CD14-positive monocyte (primary cell): ENCODE measurements at regions not wholly inside any gene's neighbourhood (a gene's known extent, or its start where the extent isn't known, plus 50 kb on each side); places are given as distances from the start of the nearest gene placed in this dataset.

Experiments
- DNase-seq, 3 donors: peaks; one replicate each; pipeline ENCODE4 v3.0.0-alpha.2; 2011 to 2022
- H2AFZ ChIP-seq: 2 replicates; pipeline ENCODE4 v1.6.0; 2012; ENCODE audit warnings: mild to moderate bottlenecking, low read depth, low read length, inconsistent platforms; ENCODE audit not compliant: insufficient read depth, poor library complexity, severe bottlenecking
- H3K27ac ChIP-seq, 2 donors: 1 replicate in 1 of 2; 2 replicates in 1 of 2; pipeline ENCODE4 v1.5.1; 2012 to 2013; ENCODE audit warnings: low read length in 2 of 2, control low read depth in 1 of 2, inconsistent platforms in 1 of 2, low read depth in 1 of 2, mild to moderate bottlenecking in 1 of 2
- H3K27me3 ChIP-seq, 2 donors: one replicate each; pipeline versions ENCODE4 v1.6.0 to v1.6.1; 2011 to 2013; ENCODE audit warnings: low read length in 2 of 2; ENCODE audit not compliant: control insufficient read depth in 2 of 2, insufficient read depth in 2 of 2
- H3K36me3 ChIP-seq, 2 donors: replicated peaks in 1 of 2; 1 replicate in 1 of 2; 2 replicates in 1 of 2; pipeline versions ENCODE4 v1.5.1 to v1.6.1; 2012 to 2013; ENCODE audit warnings: low read length in 2 of 2, control low read depth in 1 of 2, inconsistent platforms in 1 of 2, mild to moderate bottlenecking in 1 of 2; ENCODE audit not compliant: insufficient read depth in 2 of 2, control insufficient read depth in 1 of 2
- H3K4me1 ChIP-seq, 2 donors: 1 replicate in 1 of 2; 2 replicates in 1 of 2; pipeline versions ENCODE4 v1.5.1 to v1.6.1; 2012 to 2013; ENCODE audit warnings: low read length in 2 of 2, control low read depth in 1 of 2, inconsistent platforms in 1 of 2, mild to moderate bottlenecking in 1 of 2, moderate library complexity in 1 of 2; ENCODE audit not compliant: insufficient read depth in 2 of 2, control insufficient read depth in 1 of 2
- H3K4me2 ChIP-seq: replicated peaks from 2 replicates; pipeline ENCODE3; 2012; ENCODE audit warnings: low read length, moderate library complexity, mild to moderate bottlenecking; ENCODE audit not compliant: poor library complexity, severe bottlenecking; ENCODE audit errors: extremely low read depth
- H3K4me3 ChIP-seq, 3 experiments: fragments of 200-600 bp in 1 of 3; sonication (generic) in 1 of 3; replicated peaks in 1 of 3; 1 replicate in 2 of 3; 2 replicates in 1 of 3; pipeline ENCODE4 v1.5.1; 2011 to 2013; ENCODE audit warnings: low read length in 3 of 3, mild to moderate bottlenecking in 3 of 3, control low read depth in 2 of 3, low read depth in 2 of 3, inconsistent platforms in 1 of 3, moderate library complexity in 1 of 3
- H3K79me2 ChIP-seq: 2 replicates; pipeline ENCODE4 v1.6.0; 2012; ENCODE audit warnings: mild to moderate bottlenecking, control low read depth, inconsistent platforms, low read length, moderate library complexity; ENCODE audit not compliant: insufficient read depth
- H3K9ac ChIP-seq: 2 replicates; pipeline ENCODE4 v1.6.0; 2017; ENCODE audit warnings: low read length, mild to moderate bottlenecking; ENCODE audit not compliant: insufficient read depth, poor library complexity, severe bottlenecking
- H3K9me3 ChIP-seq, 2 donors: replicated peaks in 1 of 2; 1 replicate in 1 of 2; 2 replicates in 1 of 2; pipeline versions ENCODE4 v1.5.1 to v1.6.1; 2012 to 2013; ENCODE audit warnings: low read length in 2 of 2, control low read depth in 1 of 2; ENCODE audit not compliant: control insufficient read depth in 1 of 2, insufficient read depth in 1 of 2
- H4K20me1 ChIP-seq: 2 replicates; pipeline ENCODE4 v1.6.0; 2012; ENCODE audit warnings: mild to moderate bottlenecking, low read length, control low read depth, moderate library complexity; ENCODE audit not compliant: insufficient read depth
- H3K27ac Mint-ChIP-seq, 7 donors: one replicate each; pipeline ENCODE4 v1.8.0; 2020; ENCODE audit warnings: mild to moderate bottlenecking in 7 of 7, mixed read lengths in 7 of 7, moderate library complexity in 6 of 7, inconsistent platforms in 2 of 7
- H3K27me3 Mint-ChIP-seq, 3 donors: one replicate each; pipeline ENCODE4 v1.8.0; 2021 to 2022; ENCODE audit warnings: low read depth in 3 of 3, mild to moderate bottlenecking in 3 of 3, mixed read lengths in 3 of 3, moderate library complexity in 3 of 3, inconsistent platforms in 1 of 3
- H3K36me3 Mint-ChIP-seq, 2 donors: one replicate each; pipeline ENCODE4 v1.8.0; 2020; ENCODE audit warnings: mixed read lengths in 2 of 2, inconsistent platforms in 1 of 2, mild to moderate bottlenecking in 1 of 2
- H3K4me1 Mint-ChIP-seq: one replicate; pipeline ENCODE4 v1.8.0; 2020; ENCODE audit warnings: mild to moderate bottlenecking, mixed read lengths
- H3K4me3 Mint-ChIP-seq, 2 donors: one replicate each; pipeline ENCODE4 v1.8.0; 2020; ENCODE audit warnings: mild to moderate bottlenecking in 2 of 2, mixed read lengths in 2 of 2, moderate library complexity in 1 of 2
- H3K9me3 Mint-ChIP-seq, 7 donors: one replicate each; pipeline ENCODE4 v1.8.0; 2020 to 2022; ENCODE audit warnings: mixed read lengths in 7 of 7, mild to moderate bottlenecking in 6 of 7, moderate library complexity in 6 of 7, inconsistent platforms in 2 of 7
- WGBS: methylation state at CpG from one replicate; pipeline ENCODE4 v1.1.5; 2013; ENCODE audit warnings: missing lambda C conversion rate; ENCODE audit not compliant: insufficient coverage; 5-methylcytosine and 5-hydroxymethylcytosine counted together
- intact Hi-C, 2 donors: fragments of 100-400 bp; cut with micrococcal nuclease; formaldehyde crosslinking; loops; one replicate each; pipeline versions ENCODE4 v1.15.0 to v1.15.1; 2023
- TF ChIP-seq, protein P1 (sequence below): fragments of 200-600 bp; IDR thresholded peaks from one replicate; pipeline ENCODE4 v1.8.0; 2022; ENCODE audit warnings: antibody characterized with exemption, mild to moderate bottlenecking

DNA sequence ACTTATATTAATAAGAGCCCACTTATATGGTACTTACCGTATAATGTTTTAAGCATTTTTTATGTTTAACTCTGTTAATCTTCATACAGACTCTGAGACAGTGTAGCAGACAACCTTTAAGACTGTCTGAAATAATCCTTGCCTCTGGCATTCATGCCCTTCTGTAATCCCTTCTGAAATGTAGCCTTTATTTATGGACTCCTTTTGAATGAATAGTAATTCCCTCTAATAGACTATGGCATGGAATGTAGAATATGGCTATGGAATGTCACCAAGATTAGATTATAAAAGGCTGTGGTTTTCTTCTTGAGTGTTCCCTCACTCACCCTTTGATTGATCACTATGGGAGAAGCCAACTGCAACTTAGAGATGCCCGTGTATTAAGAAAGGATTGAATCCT is 439.4 kb downstream of the SH3GL2 start:
- TF ChIP-seq, protein P1, sequence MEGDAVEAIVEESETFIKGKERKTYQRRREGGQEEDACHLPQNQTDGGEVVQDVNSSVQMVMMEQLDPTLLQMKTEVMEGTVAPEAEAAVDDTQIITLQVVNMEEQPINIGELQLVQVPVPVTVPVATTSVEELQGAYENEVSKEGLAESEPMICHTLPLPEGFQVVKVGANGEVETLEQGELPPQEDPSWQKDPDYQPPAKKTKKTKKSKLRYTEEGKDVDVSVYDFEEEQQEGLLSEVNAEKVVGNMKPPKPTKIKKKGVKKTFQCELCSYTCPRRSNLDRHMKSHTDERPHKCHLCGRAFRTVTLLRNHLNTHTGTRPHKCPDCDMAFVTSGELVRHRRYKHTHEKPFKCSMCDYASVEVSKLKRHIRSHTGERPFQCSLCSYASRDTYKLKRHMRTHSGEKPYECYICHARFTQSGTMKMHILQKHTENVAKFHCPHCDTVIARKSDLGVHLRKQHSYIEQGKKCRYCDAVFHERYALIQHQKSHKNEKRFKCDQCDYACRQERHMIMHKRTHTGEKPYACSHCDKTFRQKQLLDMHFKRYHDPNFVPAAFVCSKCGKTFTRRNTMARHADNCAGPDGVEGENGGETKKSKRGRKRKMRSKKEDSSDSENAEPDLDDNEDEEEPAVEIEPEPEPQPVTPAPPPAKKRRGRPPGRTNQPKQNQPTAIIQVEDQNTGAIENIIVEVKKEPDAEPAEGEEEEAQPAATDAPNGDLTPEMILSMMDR, result no peak
- no peaks in the 10 kb centered on the region for H4K20me1 ChIP-seq
- no peaks in the 10 kb centered on the region for H3K4me1 Mint-ChIP-seq
- H3K27me3 ChIP-seq, result no peaks in the 10 kb centered on the region
- H3K4me3 ChIP-seq, result no peak overlapping the region
- H3K27me3 Mint-ChIP-seq, result no peaks in the 10 kb centered on the region
- no peak overlapping the region for H3K4me3 Mint-ChIP-seq
- no peaks in the 10 kb centered on the region for H3K9me3 ChIP-seq
- no peaks in the 10 kb centered on the region for H3K36me3 Mint-ChIP-seq
- H2AFZ ChIP-seq, result no peak overlapping the region
- H3K79me2 ChIP-seq, result no peaks in the 10 kb centered on the region
- intact Hi-C loops, result no loop called here
- H3K27ac Mint-ChIP-seq, result no peak overlapping the region
- no peak for DNase-seq
- H3K27ac ChIP-seq, result no peak overlapping the region
- WGBS, result no CpG with 5 or more reads among the region's 2 CpGs
- no peak overlapping the region for H3K9ac ChIP-seq
- H3K4me2 ChIP-seq, result no peak overlapping the region
- H3K9me3 Mint-ChIP-seq, result peaks cover 0 to 7% (median 0%) of the 10 kb centered on the region in 7 donors
- no peaks in the 10 kb centered on the region for H3K4me1 ChIP-seq
- H3K36me3 ChIP-seq, result no peaks in the 10 kb centered on the region

DNA sequence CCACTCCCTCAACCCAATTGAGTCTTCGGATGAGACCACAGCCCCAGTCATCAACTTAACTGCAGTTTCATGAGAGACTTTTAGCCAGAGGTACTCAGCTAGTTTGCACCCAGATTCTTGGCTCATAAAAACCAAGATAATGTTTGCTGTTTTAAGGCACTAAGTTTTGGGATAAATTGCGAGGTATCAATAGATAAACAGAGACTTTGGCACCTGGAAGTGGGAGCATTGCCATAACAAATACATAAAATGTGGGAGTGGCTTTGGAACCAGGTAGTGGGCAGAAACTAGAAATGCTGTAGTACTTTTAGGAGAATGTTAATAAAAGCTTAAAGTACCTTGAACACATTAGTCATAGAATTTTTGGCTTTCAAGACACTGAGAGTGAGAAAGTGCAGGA is 439.8 kb downstream of the SH3GL2 start:
- Mint-ChIP-seq H3K27ac (no peak overlapping the region), H3K4me3 (no peak overlapping the region), H3K4me1 (no peaks in the 10 kb centered on the region), H3K27me3 (no peaks in the 10 kb centered on the region), H3K9me3 (peaks cover 0 to 7% (median 0%) of the 10 kb centered on the region in 7 donors), H3K36me3 (no peaks in the 10 kb centered on the region)
- no peaks in the 10 kb centered on the region for H3K36me3 ChIP-seq
- WGBS, result 100% methylated on average over 1 of the region's 2 CpGs
- intact Hi-C loops, result no loop called here
- H2AFZ ChIP-seq, result no peak overlapping the region
- H3K27ac ChIP-seq, result no peak overlapping the region
- H3K4me1 ChIP-seq, result no peaks in the 10 kb centered on the region
- no peak overlapping the region for H3K4me2 ChIP-seq
- no peaks in the 10 kb centered on the region for H3K27me3 ChIP-seq
- no peak overlapping the region for H3K4me3 ChIP-seq
- TF ChIP-seq, protein P1, result no peak
- DNase-seq, result no peak
- no peak overlapping the region for H3K9ac ChIP-seq
- no peaks in the 10 kb centered on the region for H3K9me3 ChIP-seq
- H3K79me2 ChIP-seq, result no peaks in the 10 kb centered on the region
- H4K20me1 ChIP-seq, result no peaks in the 10 kb centered on the region
